Mucosa of rectum (tissue), 2 donors: ENCODE measurements at regions not wholly inside any gene's neighbourhood (a gene's known extent, or its start where the extent isn't known, plus 50 kb on each side); places are given as distances from the start of the nearest gene placed in this dataset.
"Not testable (repeated sequence)": the region's sequence is repeated elsewhere in the genome, so short reads cannot be mapped to it uniquely, and the experiment has no call there.

Experiments used
- H3K27ac ChIP-seq, 2 donors: one replicate each; pipeline ENCODE4 v1.7.0; 2013; ENCODE audit warnings: inconsistent platforms in 2 of 2, low read depth in 2 of 2, low read length in 2 of 2
- H3K27me3 ChIP-seq, 2 donors: one replicate each; pipeline ENCODE4 v1.7.0; 2013; ENCODE audit warnings: low read length in 2 of 2; ENCODE audit not compliant: control insufficient read depth in 2 of 2, insufficient read depth in 2 of 2
- H3K36me3 ChIP-seq, 2 donors: one replicate each; pipeline ENCODE4 v1.7.0; 2013; ENCODE audit warnings: low read length in 2 of 2; ENCODE audit not compliant: control insufficient read depth in 2 of 2, insufficient read depth in 2 of 2
- H3K4me1 ChIP-seq, 2 donors: one replicate each; pipeline ENCODE4 v1.7.0; 2013; ENCODE audit warnings: low read length in 2 of 2, mild to moderate bottlenecking in 1 of 2; ENCODE audit not compliant: control insufficient read depth in 2 of 2, insufficient read depth in 2 of 2
- H3K4me3 ChIP-seq, 2 donors: one replicate each; pipeline ENCODE4 v1.7.0; 2013; ENCODE audit warnings: low read length in 2 of 2
- H3K9ac ChIP-seq, 2 donors: one replicate each; pipeline ENCODE4 v1.7.0; 2013; ENCODE audit warnings: low read length in 2 of 2, low read depth in 1 of 2, mild to moderate bottlenecking in 1 of 2
- H3K9me3 ChIP-seq, 2 donors: one replicate each; pipeline ENCODE4 v1.7.0; 2013; ENCODE audit warnings: low read length in 2 of 2; ENCODE audit not compliant: control insufficient read depth in 2 of 2
- donor health status: healthy.
- donor health status: Normal muscosa, but diverticular disease.

GRCh38 chr1:146396242-146396641 is 167.4 kb upstream of the NOTCH2NLA start:
- H3K27me3 ChIP-seq, H3K36me3 ChIP-seq, H3K27ac ChIP-seq: not testable (repeated sequence)

DNA sequence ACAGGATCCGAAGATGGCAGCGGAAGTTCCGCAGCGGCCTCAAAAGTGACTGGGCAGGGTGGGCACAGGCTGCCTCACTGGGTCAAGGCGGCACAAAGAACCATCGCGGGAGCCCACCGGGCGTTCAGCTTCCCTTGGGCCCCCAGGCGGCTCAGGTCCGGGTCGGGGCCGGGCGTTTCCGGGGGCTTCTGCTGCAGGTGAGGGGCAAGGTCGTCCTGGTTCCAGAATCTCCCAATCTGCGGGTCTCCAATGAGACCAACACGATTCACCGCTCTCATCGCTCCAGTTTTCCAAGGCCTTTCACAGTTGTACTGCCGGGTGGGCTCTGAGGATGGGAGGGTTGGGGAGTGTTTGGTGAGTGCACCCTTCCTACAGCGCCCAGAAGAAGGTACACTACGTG is 165.0 kb upstream of the NOTCH2NLA start:
- H3K9me3 ChIP-seq, H3K4me1 ChIP-seq, H3K4me3 ChIP-seq, H3K36me3 ChIP-seq, H3K27ac ChIP-seq, H3K27me3 ChIP-seq, H3K9ac ChIP-seq: not testable (repeated sequence)

More at GRCh38 chr1:146396242-146396641, 167.4 kb upstream of the NOTCH2NLA start:
- H3K9me3 ChIP-seq, H3K4me3 ChIP-seq, H3K4me1 ChIP-seq, H3K9ac ChIP-seq: not testable (repeated sequence)

- H3K36me3 ChIP-seq, H3K4me1 ChIP-seq, H3K27me3 ChIP-seq, H3K27ac ChIP-seq, H3K9me3 ChIP-seq, H3K9ac ChIP-seq, H3K4me3 ChIP-seq: not testable (repeated sequence)
Observed at GRCh38 chr1:146393154-146393553, 164.3 kb upstream of the NOTCH2NLA start.

GRCh38 chr1:146389178-146389577 is 160.4 kb upstream of the NOTCH2NLA start:
- not testable (repeated sequence) for H3K4me1 ChIP-seq, H3K27me3 ChIP-seq, H3K9ac ChIP-seq, H3K27ac ChIP-seq, H3K4me3 ChIP-seq, H3K9me3 ChIP-seq, H3K36me3 ChIP-seq

GRCh38 chr1:146387750-146388469 is 159.1 kb upstream of the NOTCH2NLA start:
- not testable (repeated sequence) for H3K4me3 ChIP-seq, H3K36me3 ChIP-seq, H3K27me3 ChIP-seq, H3K9ac ChIP-seq, H3K4me1 ChIP-seq, H3K9me3 ChIP-seq
- H3K27ac ChIP-seq: peak overlapping the region in 1 of 2 donors; percentile 87

DNA sequence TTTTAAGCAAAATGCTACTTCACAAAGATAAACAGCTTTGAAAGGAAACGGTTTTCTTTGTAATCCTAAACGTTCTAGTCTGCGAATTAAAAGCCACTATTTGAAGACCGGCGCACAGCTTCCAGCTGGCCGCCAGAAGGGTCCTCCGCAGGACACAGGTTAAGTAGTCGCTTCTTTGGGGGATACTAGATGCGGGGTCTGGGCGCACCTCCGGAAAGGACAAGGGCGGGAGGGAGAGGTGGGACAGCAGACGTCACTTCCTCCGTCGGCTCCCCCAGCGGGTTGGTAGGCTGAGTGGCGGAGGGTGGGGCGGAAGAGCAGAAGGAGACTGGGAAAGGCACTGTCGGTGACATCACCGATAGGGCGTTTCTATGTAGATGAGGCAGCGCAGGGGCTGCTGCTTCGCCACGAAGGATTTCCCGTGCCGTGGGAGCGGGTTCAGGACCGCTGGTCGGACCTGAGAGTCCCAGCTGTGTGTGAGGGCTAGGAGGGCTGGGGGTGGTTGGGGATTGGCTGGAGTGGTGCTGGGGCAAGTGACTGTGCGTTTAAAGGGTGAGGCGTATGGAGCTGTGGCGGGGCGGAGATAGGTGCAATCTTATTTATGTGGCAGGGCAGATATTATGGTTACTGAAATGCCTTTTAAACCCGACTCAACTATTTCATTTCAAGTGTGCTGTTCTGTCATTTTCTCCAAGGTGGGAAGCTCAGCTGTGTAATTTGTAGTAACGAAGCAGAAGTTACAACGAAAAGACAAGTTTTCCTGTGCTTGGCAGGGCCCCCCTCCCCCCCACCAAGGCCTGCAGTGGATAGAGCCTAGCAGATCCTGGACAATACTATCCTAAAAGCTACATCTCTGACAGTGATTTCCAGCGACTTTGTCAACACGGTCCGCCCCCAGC is 158.3 kb upstream of the NOTCH2NLA start:
- not testable (repeated sequence) for H3K27me3 ChIP-seq, H3K36me3 ChIP-seq, H3K9me3 ChIP-seq, H3K4me1 ChIP-seq
- peak overlapping the region; percentile 83 to 87 for H3K27ac ChIP-seq
- peak overlapping the region; percentile 63 to 78 for H3K4me3 ChIP-seq
- peak overlapping the region; percentile 72 to 73 for H3K9ac ChIP-seq

GRCh38 chr1:146381196-146381595 is 152.4 kb upstream of the NOTCH2NLA start:
- not testable (repeated sequence) for H3K27me3 ChIP-seq, H3K36me3 ChIP-seq, H3K9me3 ChIP-seq, H3K4me1 ChIP-seq, H3K4me3 ChIP-seq, H3K27ac ChIP-seq, H3K9ac ChIP-seq

GRCh38 chr1:146376708-146377496 is 148.1 kb upstream of the NOTCH2NLA start:
- H3K27ac ChIP-seq: peak overlapping the region; percentile 92 to 95
- H3K4me3 ChIP-seq: peak overlapping the region; percentile 50 to 72
- peak overlapping the region; percentile 74 to 83 for H3K9ac ChIP-seq
- not testable (repeated sequence) for H3K36me3 ChIP-seq, H3K4me1 ChIP-seq, H3K9me3 ChIP-seq, H3K27me3 ChIP-seq

DNA sequence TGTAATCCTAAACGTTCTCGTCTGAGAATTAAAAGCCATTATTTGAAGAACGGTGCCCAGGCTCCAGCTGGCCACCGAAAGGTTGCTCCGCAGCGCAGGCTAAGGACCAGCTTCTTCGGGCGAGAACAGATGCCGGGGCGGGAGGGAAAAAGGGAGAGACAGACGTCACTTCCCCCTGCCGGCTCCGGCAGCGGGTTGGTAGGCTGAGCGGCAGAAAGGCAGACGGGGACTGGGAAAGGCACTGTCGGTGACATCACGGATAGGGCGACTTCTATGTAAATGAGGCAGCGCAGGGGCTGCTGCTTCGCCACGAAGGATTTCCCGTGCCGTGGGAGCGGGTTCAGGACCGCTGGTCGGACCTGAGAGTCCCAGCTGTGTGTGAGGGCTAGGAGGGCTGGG is 147.5 kb upstream of the NOTCH2NLA start:
- H3K36me3 ChIP-seq, H3K9ac ChIP-seq, H3K27me3 ChIP-seq, H3K9me3 ChIP-seq, H3K4me1 ChIP-seq: not testable (repeated sequence)
- Histone ChIP-seq H3K27ac (peak overlapping the region; percentile 9 to 58), H3K4me3 (peak overlapping the region in 1 of 2 donors; percentile 54)

GRCh38 chr1:146375108-146375507 is 146.3 kb upstream of the NOTCH2NLA start:
- not testable (repeated sequence) for H3K9ac ChIP-seq, H3K4me1 ChIP-seq

More at GRCh38 chr1:146375108-146375507, 146.3 kb upstream of the NOTCH2NLA start:
- H3K4me3 ChIP-seq, H3K27ac ChIP-seq, H3K36me3 ChIP-seq, H3K9me3 ChIP-seq, H3K27me3 ChIP-seq: not testable (repeated sequence)
